Liver (tissue), 3 donors: ENCODE measurements at regions not wholly inside any gene's neighbourhood (a gene's known extent, or its start where the extent isn't known, plus 50 kb on each side); places are given as distances from the start of the nearest gene placed in this dataset.

ENCODE experiments used
- RAD21 ChIP-seq, 2 donors: IDR thresholded peaks; 2 replicates each; pipeline ENCODE4 v1.6.1; 2016; ENCODE audit warnings: antibody characterized with exemption in 2 of 2, mild to moderate bottlenecking in 2 of 2
- TF ChIP-seq, protein P1 (sequence below): fragments of 150-350 bp; IDR thresholded peaks from 2 replicates; pipeline ENCODE4 v1.5.1; 2017; ENCODE audit warnings: improper control_type of control experiment, low read depth, low read length; ENCODE audit not compliant: missing input control
- donor health status: healthy.
- donor health status: healthy.

DNA sequence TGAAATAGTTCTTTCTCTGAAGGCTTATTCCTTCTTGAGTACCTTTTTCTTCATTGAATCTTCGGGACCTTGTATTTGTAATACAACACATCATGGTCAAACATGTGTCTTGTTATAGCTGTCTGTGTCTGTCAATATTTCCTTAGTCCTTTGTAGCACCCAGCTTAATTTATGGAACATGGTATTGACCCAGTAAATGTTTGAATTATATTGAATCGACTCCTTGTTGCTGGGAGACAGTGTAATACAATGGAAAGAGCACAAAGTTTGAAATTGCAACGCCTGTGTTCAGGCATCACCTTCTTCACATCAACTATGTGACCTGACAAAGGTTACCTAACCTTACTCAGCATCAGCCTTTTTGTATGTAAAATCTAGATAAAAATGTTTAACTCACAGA, 267.2 kb upstream of the CYRIA start:
- TF ChIP-seq RAD21 (IDR thresholded peaks at IDR 0.05) = no peak
- TF ChIP-seq, protein P1, sequence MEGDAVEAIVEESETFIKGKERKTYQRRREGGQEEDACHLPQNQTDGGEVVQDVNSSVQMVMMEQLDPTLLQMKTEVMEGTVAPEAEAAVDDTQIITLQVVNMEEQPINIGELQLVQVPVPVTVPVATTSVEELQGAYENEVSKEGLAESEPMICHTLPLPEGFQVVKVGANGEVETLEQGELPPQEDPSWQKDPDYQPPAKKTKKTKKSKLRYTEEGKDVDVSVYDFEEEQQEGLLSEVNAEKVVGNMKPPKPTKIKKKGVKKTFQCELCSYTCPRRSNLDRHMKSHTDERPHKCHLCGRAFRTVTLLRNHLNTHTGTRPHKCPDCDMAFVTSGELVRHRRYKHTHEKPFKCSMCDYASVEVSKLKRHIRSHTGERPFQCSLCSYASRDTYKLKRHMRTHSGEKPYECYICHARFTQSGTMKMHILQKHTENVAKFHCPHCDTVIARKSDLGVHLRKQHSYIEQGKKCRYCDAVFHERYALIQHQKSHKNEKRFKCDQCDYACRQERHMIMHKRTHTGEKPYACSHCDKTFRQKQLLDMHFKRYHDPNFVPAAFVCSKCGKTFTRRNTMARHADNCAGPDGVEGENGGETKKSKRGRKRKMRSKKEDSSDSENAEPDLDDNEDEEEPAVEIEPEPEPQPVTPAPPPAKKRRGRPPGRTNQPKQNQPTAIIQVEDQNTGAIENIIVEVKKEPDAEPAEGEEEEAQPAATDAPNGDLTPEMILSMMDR = no peak
